IMR-90 (cell line): ENCODE measurements at regions not wholly inside any gene's neighbourhood (a gene's known extent, or its start where the extent isn't known, plus 50 kb on each side); places are given as distances from the start of the nearest gene placed in this dataset.

Source experiments
- ATAC-seq: fragments of 200-7000 bp; cut with Tn5 transposase; 2 replicates; pipeline ENCODE4 v1.9.1; 2020; ENCODE audit warnings: low read depth, mild to moderate bottlenecking, moderate library complexity
- BruUV-seq: library from RNA; stranded (reverse); fragments of 400-500 nt; replicated peaks from 2 replicates; lab custom pipeline; 2021; lab: Mats Ljungman, UMichigan
- CTCF ChIA-PET: fragments of 300-600 bp; formaldehyde crosslinking; extraction: SDS; loops from one replicate; lab custom pipeline; 2021; ENCODE audit warnings: antibody characterized with exemption; lab: Yijun Ruan, JAX
- POLR2A ChIA-PET: fragments of 300-600 bp; sonication (Branson Sonifier 250); formaldehyde crosslinking; loops from one replicate; lab custom pipeline; 2022; ENCODE audit warnings: antibody characterized with exemption; ENCODE audit not compliant: unreplicated experiment; lab: Charles Lee
- DNase-seq: peaks from one replicate; pipeline ENCODE4 v3.0.0; 2013
- H2AFZ ChIP-seq: replicated peaks from 2 replicates; pipeline ENCODE3; 2013; ENCODE audit warnings: low read length, mild to moderate bottlenecking; ENCODE audit not compliant: poor library complexity
- H2AK5ac ChIP-seq: 2 replicates; pipeline ENCODE4 v1.6.1; 2013; ENCODE audit warnings: low read depth, low read length, inconsistent platforms
- H2AK9ac ChIP-seq: replicated peaks from 2 replicates; pipeline ENCODE3; 2013; ENCODE audit warnings: mild to moderate bottlenecking, low read depth, low read length, moderate library complexity; ENCODE audit not compliant: poor library complexity
- H2BK120ac ChIP-seq: 2 replicates; pipeline ENCODE4 v1.6.1; 2013; ENCODE audit warnings: low read depth, low read length, inconsistent platforms
- H2BK15ac ChIP-seq: 3 replicates; pipeline ENCODE4 v1.6.1; 2013; ENCODE audit warnings: low read depth, low read length, inconsistent platforms
- H2BK20ac ChIP-seq: 2 replicates; pipeline ENCODE4 v1.6.1; 2013; ENCODE audit warnings: low read depth, mild to moderate bottlenecking, inconsistent platforms, low read length, moderate library complexity
- H2BK5ac ChIP-seq: 2 replicates; pipeline ENCODE4 v1.6.1; 2013; ENCODE audit warnings: mild to moderate bottlenecking, low read depth, low read length, inconsistent platforms; ENCODE audit not compliant: poor library complexity, severe bottlenecking
- H3K14ac ChIP-seq: replicated peaks from 2 replicates; pipeline ENCODE4 v1.6.1; 2013; ENCODE audit warnings: low read depth, low read length, inconsistent platforms
- H3K18ac ChIP-seq: 2 replicates; pipeline ENCODE4 v1.6.1; 2013; ENCODE audit warnings: low read depth, low read length, control low read depth
- H3K23ac ChIP-seq: 2 replicates; pipeline ENCODE4 v1.6.1; 2013; ENCODE audit warnings: low read depth, low read length, inconsistent platforms
- H3K27ac ChIP-seq: 2 replicates; pipeline ENCODE4 v1.5.1; 2013; ENCODE audit warnings: mild to moderate bottlenecking, control low read depth, low read length; ENCODE audit not compliant: insufficient read depth
- H3K27me3 ChIP-seq: 2 replicates; pipeline ENCODE4 v1.6.1; 2013; ENCODE audit warnings: low read length; ENCODE audit not compliant: control insufficient read depth, insufficient read depth
- H3K36me3 ChIP-seq: 2 replicates; pipeline ENCODE4 v1.6.1; 2013; ENCODE audit warnings: low read length, mixed read lengths; ENCODE audit not compliant: control insufficient read depth, insufficient read depth
- H3K4ac ChIP-seq: 2 replicates; pipeline ENCODE4 v1.6.1; 2013; ENCODE audit warnings: low read depth, low read length, inconsistent platforms
- H3K4me1 ChIP-seq: 2 replicates; pipeline ENCODE4 v1.6.1; 2013; ENCODE audit warnings: low read length, mixed read lengths; ENCODE audit not compliant: control insufficient read depth, insufficient read depth
- H3K4me2 ChIP-seq: 2 replicates; pipeline ENCODE4 v1.6.1; 2013; ENCODE audit warnings: low read depth, mild to moderate bottlenecking, control low read depth, low read length, moderate library complexity
- H3K4me3 ChIP-seq: 2 replicates; pipeline ENCODE4 v1.5.1; 2013; ENCODE audit warnings: low read depth, mild to moderate bottlenecking, control low read depth, low read length, moderate library complexity; ENCODE audit not compliant: insufficient read depth
- H3K56ac ChIP-seq: 2 replicates; pipeline ENCODE4 v1.6.1; 2013; ENCODE audit warnings: low read length, inconsistent platforms; ENCODE audit not compliant: insufficient read depth; ENCODE audit errors: extremely low read depth
- H3K79me1 ChIP-seq, 2 experiments: 2 replicates each; pipeline ENCODE4 v1.6.1; 2013; ENCODE audit warnings: low read length in 2 of 2, inconsistent platforms in 1 of 2, low read depth in 1 of 2
- H3K9ac ChIP-seq: 2 replicates; pipeline ENCODE4 v1.6.1; 2013; ENCODE audit warnings: low read depth, low read length, control low read depth
- H3K9me1 ChIP-seq: 2 replicates; pipeline ENCODE4 v1.6.1; 2013; ENCODE audit warnings: low read length, inconsistent platforms; ENCODE audit not compliant: insufficient read depth
- H3K9me3 ChIP-seq: 2 replicates; pipeline ENCODE4 v1.6.1; 2013; ENCODE audit warnings: low read length; ENCODE audit not compliant: control insufficient read depth, insufficient read depth
- H4K20me1 ChIP-seq: 2 replicates; pipeline ENCODE4 v1.6.1; 2013; ENCODE audit warnings: low read length, inconsistent platforms; ENCODE audit not compliant: insufficient read depth
- H4K5ac ChIP-seq: 2 replicates; pipeline ENCODE4 v1.6.1; 2013; ENCODE audit warnings: mild to moderate bottlenecking, low read depth, low read length, control low read depth
- H4K8ac ChIP-seq, 2 experiments: 2 replicates each; pipeline ENCODE4 v1.6.1; 2013; ENCODE audit warnings: low read depth in 2 of 2, low read length in 2 of 2, control low read depth in 1 of 2, inconsistent platforms in 1 of 2
- H4K91ac ChIP-seq: 2 replicates; pipeline ENCODE4 v1.6.1; 2013; ENCODE audit warnings: low read depth, low read length, inconsistent platforms; ENCODE audit not compliant: insufficient read depth
- CHD1 ChIP-seq: IDR thresholded peaks from 2 replicates; pipeline ENCODE4 v1.6.1; 2012; ENCODE audit warnings: low read depth, low read length, improper control_type of control experiment
- CTCF ChIP-seq: conservative IDR thresholded peaks from 2 replicates; pipeline ENCODE4 v1.5.1; 2012; ENCODE audit warnings: mild to moderate bottlenecking, low read depth, low read length, improper control_type of control experiment
- ELK1 ChIP-seq: fragments of 150-350 bp; IDR thresholded peaks from 2 replicates; pipeline ENCODE4 v1.6.1; 2016; ENCODE audit warnings: low read depth, mild to moderate bottlenecking, low read length, moderate library complexity, borderline replicate concordance
- FOS ChIP-seq: fragments of 150-350 bp; IDR thresholded peaks from 2 replicates; pipeline ENCODE4 v1.6.1; 2016; ENCODE audit warnings: low read depth, low read length
- MAFK ChIP-seq: IDR thresholded peaks from 2 replicates; pipeline ENCODE4 v1.6.1; 2012; ENCODE audit warnings: low read depth, low read length, improper control_type of control experiment
- MAZ ChIP-seq: IDR thresholded peaks from 2 replicates; pipeline ENCODE4 v1.6.1; 2012; ENCODE audit warnings: low read depth, mild to moderate bottlenecking, low read length, improper control_type of control experiment, moderate library complexity, borderline replicate concordance
- MXI1 ChIP-seq: IDR thresholded peaks from 2 replicates; pipeline ENCODE4 v1.6.1; 2012; ENCODE audit warnings: low read depth, mild to moderate bottlenecking, low read length, moderate library complexity, borderline replicate concordance
- NFE2L2 ChIP-seq: fragments of 150-350 bp; IDR thresholded peaks from 2 replicates; pipeline ENCODE4 v1.6.1; 2016; ENCODE audit warnings: low read depth, mild to moderate bottlenecking, low read length
- POLR2A ChIP-seq: IDR thresholded peaks from 2 replicates; pipeline ENCODE4 v1.6.1; 2012; ENCODE audit warnings: mild to moderate bottlenecking, low read depth, low read length
- RAD21 ChIP-seq: IDR thresholded peaks from 2 replicates; pipeline ENCODE4 v1.6.1; 2012; ENCODE audit warnings: low read length, improper control_type of control experiment
- RFX5 ChIP-seq: IDR thresholded peaks from 2 replicates; pipeline ENCODE4 v1.8.0; 2012; ENCODE audit warnings: low read depth, mild to moderate bottlenecking, low read length, moderate library complexity
- SMC3 ChIP-seq: fragments of 150-350 bp; IDR thresholded peaks from 2 replicates; pipeline ENCODE4 v1.6.1; 2016; ENCODE audit warnings: low read depth, mild to moderate bottlenecking, antibody characterized with exemption, low read length, moderate library complexity
- USF2 ChIP-seq: fragments of 150-350 bp; IDR thresholded peaks from 2 replicates; pipeline ENCODE4 v1.6.1; 2017; ENCODE audit warnings: mild to moderate bottlenecking, antibody characterized with exemption, low read length, low read depth
- WGBS, 2 experiments: methylation state at CpG; one replicate each; pipeline versions ENCODE4 v1.1.5 to v1.1.7; 2013; ENCODE audit warnings: missing lambda C conversion rate in 2 of 2; ENCODE audit not compliant: insufficient read length in 1 of 2; ENCODE audit errors: extremely low coverage in 2 of 2; 5-methylcytosine and 5-hydroxymethylcytosine counted together
- dilution Hi-C: fragments of 300-500 bp; cut with HindIII; formaldehyde crosslinking; loops from one replicate; pipeline ENCODE4 v1.14.3; 2018; ENCODE audit warnings: low sequenced_read_pairs; ENCODE audit not compliant: unreplicated experiment
- in situ Hi-C: fragments of 300-500 bp; cut with MboI; formaldehyde crosslinking; loops from 3 replicates; pipeline ENCODE4 v1.14.3; 2019; ENCODE audit warnings: low sequenced_read_pairs, inconsistent platforms, mixed read lengths
- intact Hi-C: fragments of 100-400 bp; cut with micrococcal nuclease; formaldehyde crosslinking; loops from 2 replicates; pipeline ENCODE4 v1.10.0; 2022

GRCh38 chr7:41567031-41567730 is 135.7 kb downstream of the INHBA start (continued):
- no peak for TF ChIP-seq ELK1

GRCh38 chr7:41566581-41566980 is 136.3 kb downstream of the INHBA start:
- peak overlapping the region; percentile 95; the same call in 1 of the 2 replicates for H2BK120ac ChIP-seq
- no peak overlapping the region for H3K4me2 ChIP-seq
- in situ Hi-C loops (no loop called here), dilution Hi-C loops (no loop called here), intact Hi-C loops (no loop called here)
- H3K9me3 ChIP-seq: no peaks in the 10 kb centered on the region
- no TSS peak for BruUV-seq
- H3K14ac ChIP-seq: peak overlapping the region; percentile 72
- H2AFZ ChIP-seq: no peak overlapping the region
- peaks cover 0 to 11% of the 10 kb centered on the region in 2 experiments; a peak in 1 of 4 replicates for H3K79me1 ChIP-seq
- no peak overlapping the region for H3K4me3 ChIP-seq
- DNase-seq: no peak
- no peaks in the 10 kb centered on the region for H4K20me1 ChIP-seq
- peak overlapping the region; percentile 12 for H2AK9ac ChIP-seq
- H3K36me3 ChIP-seq: no peaks in the 10 kb centered on the region
- peak overlapping the region; percentile 91; the same call in 1 of the 2 replicates for H2BK20ac ChIP-seq
- peak overlapping the region; percentile 85; the same call in 1 of the 2 replicates for H3K23ac ChIP-seq
- H2AK5ac ChIP-seq: peak overlapping the region; percentile 79; the same call in 1 of the 2 replicates
- H3K4ac ChIP-seq: peak overlapping the region; percentile 92; the same call in 1 of the 2 replicates
- H3K9ac ChIP-seq: no peak overlapping the region
- ATAC-seq: no peak
- peaks cover 6% of the 10 kb centered on the region; the same call in 1 of the 2 replicates for H3K4me1 ChIP-seq
- no peak overlapping the region; the same call in 1 of the 2 replicates for H4K91ac ChIP-seq
- H3K9me1 ChIP-seq: peaks cover 8% of the 10 kb centered on the region
- ChIA-PET CTCF (no interaction called here), POLR2A (no interaction called here)
- H3K27ac ChIP-seq: no peak overlapping the region
- 100% methylated on average over 1 of the region's 4 CpGs; no CpG with 5 or more reads in 1 of the 2 experiments for WGBS, 2 experiments
- peak overlapping the region; percentile 79; the same call in 1 of the 3 replicates for H2BK15ac ChIP-seq
- H4K8ac ChIP-seq: peak overlapping the region in 1 of 2 experiments; percentile 73; a peak in 2 of 4 replicates
- peak overlapping the region; percentile 36; the same call in 1 of the 2 replicates for H4K5ac ChIP-seq
- H2BK5ac ChIP-seq: no peak overlapping the region
- H3K56ac ChIP-seq: no peak overlapping the region
- no peaks in the 10 kb centered on the region for H3K27me3 ChIP-seq
- H3K18ac ChIP-seq: peak overlapping the region; percentile 6; the same call in 1 of the 2 replicates
- no peak for TF ChIP-seq CHD1
- TF ChIP-seq MXI1: no peak
- TF ChIP-seq CTCF: no peak
- TF ChIP-seq RAD21: no peak
- TF ChIP-seq RFX5: no peak
- TF ChIP-seq MAZ: no peak
- TF ChIP-seq NFE2L2: no peak
- TF ChIP-seq FOS: no peak
- no peak for TF ChIP-seq SMC3
- no peak for TF ChIP-seq POLR2A
- no peak for TF ChIP-seq MAFK
- no peak for TF ChIP-seq USF2
